GM23248 (cell line): ENCODE measurements at regions not wholly inside any gene's neighbourhood (a gene's known extent, or its start where the extent isn't known, plus 50 kb on each side); places are given as distances from the start of the nearest gene placed in this dataset.

Experiments
- EZH2 ChIP-seq: fragments of 200-600 bp; sonication (generic); IDR thresholded peaks from 2 replicates; pipeline ENCODE4 v1.6.1; 2018; ENCODE audit warnings: antibody characterized with exemption, mild to moderate bottlenecking; ENCODE audit not compliant: insufficient read depth, poor library complexity, severe bottlenecking
- EZH2phosphoT487 ChIP-seq: fragments of 200-600 bp; sonication (generic); IDR thresholded peaks from 2 replicates; pipeline ENCODE4 v1.6.1; 2018; ENCODE audit warnings: antibody characterized with exemption, moderate library complexity, mild to moderate bottlenecking, low read depth; ENCODE audit not compliant: insufficient read depth

DNA sequence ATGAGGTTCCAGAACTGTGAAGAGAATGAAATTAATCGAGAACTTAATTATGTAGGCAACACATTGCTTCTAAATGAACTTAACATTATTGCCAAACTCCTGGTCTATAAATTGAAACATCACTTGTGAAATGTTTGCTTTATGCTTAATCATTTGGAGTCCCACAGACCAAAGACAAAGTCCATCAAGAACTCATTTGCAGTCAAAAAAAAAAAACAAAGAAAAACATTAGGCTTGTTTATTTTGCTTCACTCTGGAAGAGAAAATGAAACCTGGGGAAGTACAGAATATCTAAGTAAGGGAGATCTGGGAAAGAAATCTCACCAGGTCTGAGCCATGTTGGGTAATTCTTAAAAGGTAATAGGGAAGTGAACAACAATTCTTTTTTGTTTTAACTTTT, 1363.5 kb upstream of the DDX18 start:
- TF ChIP-seq EZH2, result no peak
- no peak for TF ChIP-seq EZH2phosphoT487
